HG03064 (cell line): ENCODE measurements at regions not wholly inside any gene's neighbourhood (a gene's known extent, or its start where the extent isn't known, plus 50 kb on each side); places are given as distances from the start of the nearest gene placed in this dataset.

Experiments used
- ATAC-seq: cut with Tn5 transposase; IDR thresholded peaks from one replicate; pipeline ENCODE4 v1.9.1; 2021; ENCODE audit warnings: low read depth; ENCODE audit not compliant: unreplicated experiment

DNA sequence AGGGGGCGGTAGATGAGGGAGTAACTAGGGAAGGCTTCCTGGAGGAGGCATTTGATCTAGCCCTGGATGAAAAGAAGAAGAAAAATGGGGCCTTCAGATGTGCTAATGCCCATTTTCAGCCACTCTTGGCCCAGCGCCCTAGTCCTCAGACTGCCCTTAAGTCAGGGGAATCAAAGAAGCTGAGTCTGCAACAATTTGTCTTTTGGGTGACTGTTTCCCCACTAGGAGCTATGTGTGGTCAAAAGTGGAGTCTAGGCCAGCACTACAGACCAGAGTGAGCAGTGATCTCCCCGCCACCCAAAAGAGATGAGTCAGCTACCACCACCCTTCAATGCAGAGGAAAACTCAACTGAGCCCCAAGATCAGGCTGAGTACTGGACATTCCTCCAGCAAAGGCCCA is 542.1 kb downstream of the BNC2 start:
- ATAC-seq, result no peak

DNA sequence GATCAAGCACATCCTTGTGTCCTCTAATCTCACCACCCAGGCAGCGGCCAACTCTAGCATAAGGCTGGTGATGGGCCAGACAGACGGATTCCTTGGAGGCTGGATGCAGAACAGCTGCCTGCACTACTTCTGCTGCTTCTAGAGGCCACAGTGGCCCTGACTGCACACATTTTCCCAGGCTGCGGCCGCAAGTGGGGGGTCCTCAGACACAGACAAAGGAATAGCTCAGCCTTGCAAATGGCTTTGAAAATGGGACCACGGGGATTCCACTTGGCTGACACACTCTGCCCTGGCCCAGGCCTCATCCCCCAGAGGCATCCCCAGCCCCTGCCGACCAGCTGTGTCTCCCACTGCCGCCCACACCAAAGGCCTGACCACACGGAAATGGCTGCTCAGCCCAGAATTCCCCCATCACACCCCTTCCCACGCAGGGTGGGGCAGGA is 540.8 kb downstream of the BNC2 start:
- no peak for ATAC-seq

DNA sequence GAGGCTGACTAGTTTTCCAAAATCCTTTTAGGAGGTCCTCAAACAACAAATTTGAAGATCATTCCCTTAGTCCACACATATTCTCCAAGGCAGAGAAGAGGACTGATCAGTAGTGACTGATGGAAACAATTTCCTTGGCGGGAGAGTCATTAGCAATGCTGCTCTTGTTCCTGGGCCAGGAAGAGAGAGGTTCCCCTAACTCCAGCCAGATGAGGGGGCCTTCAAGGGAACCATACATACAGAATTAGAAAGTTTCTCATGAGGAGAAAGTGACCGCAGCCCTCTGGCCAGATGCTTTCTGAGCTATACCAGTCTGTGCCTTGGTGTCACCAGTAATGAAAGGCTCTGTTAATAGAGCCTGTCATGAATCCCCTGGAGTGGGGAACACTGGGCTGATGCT is 539.4 kb downstream of the BNC2 start:
- no peak for ATAC-seq

DNA sequence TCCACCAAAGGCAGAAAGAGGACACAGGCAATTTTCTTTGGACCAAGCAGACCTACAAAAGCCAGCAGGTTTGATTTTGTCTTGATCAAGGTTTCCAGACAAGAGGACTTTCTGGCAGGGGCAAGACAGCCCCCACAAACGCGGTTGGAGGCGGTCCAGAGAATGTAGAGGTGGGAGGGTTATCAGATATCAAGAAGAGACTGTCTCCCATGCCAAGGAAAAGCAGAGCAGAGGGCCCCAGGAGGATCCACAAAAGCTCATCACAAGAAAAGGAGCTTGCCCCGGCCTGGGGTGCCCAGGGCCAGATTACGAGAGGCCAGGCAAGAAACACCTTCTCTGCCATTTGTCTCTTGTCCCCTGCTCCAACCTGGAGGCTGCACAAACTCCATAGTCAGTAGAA is 538.9 kb downstream of the BNC2 start:
- no peak for ATAC-seq

DNA sequence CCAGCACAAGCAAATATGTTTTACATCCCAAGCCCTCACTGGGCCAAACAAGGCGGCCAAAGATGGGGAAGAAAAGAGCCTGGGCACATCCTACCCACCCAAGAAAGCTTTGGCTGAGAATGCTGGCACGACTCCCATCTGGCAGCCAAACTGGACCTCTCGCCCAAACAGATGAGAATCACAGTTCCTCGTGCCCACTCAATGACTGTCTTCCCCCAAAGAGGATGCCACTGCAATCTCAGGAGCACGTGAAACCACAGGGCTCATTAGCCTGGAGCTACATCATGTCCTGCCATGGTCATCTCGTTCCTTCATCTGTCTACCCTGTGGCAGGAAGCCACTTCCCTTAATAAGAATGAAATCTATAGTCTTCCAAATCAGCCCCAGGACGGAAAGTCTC is 536.8 kb downstream of the BNC2 start:
- no peak for ATAC-seq

DNA sequence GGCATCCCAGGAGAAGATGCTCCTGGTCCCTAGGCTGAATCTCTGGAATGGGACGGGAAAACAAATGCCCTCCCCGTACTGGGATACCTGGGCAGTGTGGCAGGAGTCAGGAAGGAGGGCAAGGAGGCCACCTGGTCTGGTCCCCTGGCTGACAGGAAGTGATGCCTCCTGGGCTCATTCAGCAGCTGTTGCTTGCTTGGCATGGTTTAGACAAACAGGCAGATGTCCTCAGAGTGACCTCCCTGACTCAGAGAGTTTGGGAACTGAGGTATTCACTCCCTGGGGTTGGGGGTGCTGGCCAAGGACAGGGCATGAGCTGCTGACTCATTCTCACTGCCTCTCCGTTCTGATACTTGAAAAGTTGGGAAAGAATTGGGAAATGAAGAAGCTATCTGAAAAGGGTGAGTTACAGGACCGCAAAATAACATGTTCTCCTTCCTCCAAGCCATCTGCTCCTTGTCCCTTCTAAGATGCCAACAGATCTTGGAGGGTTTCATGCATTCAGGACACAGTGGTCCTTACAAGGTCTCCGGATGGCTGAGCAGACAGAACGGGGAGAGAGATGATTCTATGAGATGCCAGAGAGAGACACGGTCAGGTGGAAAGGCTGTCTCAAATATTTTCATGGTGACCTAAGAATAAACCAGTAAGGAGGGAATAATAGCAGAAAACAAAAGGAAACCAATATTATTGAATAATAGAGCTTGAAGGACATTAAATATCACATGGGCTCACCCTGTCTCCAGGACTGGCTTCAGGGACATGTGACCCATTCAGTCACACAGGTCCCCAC is 534.5 kb downstream of the BNC2 start:
- ATAC-seq, result no peak

DNA sequence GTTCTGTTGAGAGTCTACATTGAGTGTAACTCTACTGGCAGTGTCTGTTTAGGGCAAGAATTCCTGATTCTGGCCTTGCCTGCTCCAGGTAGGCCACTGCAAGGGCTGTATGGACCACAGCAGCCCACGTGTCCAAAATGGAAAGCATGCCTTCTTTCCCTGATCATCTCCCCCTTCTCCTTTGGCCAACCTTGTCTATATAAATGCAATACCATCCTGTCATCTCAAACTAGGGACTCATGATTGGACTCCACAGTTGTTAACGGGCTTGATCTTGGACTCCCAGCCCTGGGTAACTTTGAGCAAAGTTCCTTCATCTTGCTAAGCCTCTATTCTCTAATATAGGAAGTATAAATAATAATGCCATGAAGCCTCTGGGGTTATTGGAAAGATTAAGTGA is 533.6 kb downstream of the BNC2 start:
- ATAC-seq, result no peak

DNA sequence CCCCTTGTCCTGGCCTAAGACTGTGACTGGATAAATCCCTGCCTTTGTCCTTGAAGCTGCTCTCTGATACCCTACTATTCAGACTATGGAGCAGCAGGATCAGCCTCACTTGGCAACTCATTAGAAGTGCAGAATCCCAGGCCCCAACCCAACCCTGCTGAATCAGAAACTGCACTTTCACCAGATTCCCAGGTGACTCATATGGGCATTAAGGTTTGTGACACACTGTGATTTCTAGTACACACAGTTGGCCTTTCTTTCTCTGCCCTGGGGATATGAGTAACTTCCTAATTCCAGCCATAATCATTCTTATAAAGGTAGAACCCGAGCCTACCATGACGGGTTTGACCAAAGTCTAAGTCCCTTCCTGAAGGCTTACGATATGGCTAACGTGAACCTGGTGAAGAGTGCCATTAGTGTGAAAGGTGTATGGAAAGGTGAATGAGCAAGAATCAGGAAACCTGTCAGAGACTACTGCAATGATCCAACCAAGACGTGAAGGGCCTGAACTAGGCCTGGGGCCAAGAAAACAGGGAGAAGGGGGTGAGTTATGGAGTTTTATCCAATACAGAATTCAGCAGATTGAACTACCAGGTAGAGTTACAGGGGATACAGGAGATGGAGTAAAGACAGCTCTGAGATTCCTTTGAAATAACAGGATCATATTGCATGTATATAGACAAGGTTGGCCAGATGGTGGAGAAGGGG is 533.0 kb downstream of the BNC2 start:
- no peak for ATAC-seq

DNA sequence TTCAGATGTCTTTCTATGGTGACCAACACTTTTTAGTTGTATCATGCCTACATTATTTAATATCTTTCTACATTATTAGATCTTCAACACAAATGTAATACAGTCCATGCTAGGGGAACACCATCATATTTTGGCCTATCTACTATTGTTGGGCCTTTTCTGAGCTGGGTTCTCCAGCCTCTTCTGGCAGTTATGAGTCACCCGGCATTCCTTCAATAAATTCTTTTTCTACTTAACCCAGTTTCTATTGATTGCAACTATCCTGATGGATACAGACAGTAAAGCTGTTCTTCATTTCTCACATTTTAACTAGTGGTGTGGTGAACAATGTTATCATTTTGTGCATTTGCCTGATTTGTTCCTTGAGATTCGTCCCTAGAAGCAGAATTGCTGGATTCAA is 529.3 kb downstream of the BNC2 start:
- no peak for ATAC-seq

DNA sequence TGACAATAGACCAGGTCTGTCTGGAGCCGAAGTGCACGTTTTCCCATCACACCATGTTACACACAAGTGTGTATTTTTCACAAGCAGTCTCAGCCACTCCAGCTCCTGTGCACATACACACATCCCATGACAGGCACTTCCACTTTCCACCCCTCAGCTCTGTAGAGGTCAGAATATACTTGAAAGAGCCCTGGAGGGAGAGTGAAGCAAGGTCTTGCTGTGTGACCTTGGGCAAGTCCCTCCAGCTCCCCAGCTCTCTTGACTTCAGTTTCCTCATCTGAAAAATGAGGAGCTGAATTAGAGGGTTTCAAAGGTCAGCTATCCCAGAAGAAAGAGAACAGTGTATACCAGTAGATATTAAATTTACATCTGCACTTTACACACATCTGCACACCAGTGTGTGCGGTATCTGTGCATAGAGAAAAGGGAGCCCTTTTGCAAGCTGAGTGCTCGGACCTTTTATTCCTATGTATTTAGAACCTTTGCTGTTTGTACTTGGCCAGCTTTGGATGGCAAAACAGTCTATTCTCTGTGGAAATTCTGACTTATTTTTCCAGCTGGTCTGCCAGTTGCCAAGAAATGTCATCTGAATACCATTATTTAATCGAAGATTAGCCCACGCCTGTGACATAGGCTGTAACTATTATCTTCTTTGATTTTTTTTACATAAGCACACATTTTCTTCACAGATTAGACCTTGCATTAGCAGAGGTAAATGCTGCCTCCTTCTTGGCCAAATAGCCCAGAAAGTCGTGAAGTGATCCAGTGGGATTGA is 528.0 kb downstream of the BNC2 start:
- no peak for ATAC-seq

DNA sequence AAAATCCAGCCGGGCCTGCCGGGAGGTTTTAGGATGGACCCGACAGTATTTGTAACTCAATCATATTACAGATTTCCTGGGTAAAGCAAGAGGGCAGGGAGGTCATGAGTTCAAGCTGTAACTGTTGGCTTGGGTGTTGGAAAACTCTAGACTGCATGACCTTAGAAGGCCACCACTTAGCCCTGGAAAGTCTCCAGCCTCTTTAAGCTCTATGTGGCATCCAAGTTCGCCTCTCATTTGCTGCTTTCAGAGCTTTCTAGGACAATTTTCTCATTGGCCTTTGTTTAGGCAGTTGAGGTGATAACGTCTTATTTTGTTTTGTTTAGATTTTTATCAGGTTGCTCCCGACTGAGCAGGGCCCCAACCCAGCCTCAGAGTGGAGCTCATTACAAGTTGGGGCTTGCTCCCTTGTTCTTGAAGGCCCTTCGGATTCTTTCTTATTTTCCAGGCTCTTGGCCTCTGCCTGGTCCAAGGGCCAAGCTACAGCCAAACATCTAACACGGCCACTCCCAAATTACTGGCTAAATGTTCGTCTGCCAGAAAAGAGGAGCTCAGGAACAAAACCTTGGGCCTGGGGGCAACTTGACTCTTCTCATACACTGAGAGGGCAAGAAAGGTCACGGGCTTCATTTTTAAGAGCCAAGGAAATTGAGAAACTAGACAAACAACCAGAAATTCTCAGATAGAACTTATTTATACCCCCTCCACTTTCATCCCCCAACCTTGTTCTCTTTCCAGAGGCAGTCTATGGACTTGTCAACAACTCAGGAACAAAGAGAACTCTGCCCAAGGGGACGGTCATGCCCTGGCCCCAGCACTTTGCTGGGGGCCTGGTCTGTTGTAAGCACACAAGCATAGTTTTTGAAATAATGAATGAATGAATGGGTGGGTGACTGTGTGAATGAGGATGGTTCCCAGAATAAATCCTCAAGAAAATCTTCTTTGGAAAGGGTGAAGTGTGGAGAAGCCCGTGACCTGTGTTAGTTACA is 526.9 kb downstream of the BNC2 start:
- no peak for ATAC-seq

DNA sequence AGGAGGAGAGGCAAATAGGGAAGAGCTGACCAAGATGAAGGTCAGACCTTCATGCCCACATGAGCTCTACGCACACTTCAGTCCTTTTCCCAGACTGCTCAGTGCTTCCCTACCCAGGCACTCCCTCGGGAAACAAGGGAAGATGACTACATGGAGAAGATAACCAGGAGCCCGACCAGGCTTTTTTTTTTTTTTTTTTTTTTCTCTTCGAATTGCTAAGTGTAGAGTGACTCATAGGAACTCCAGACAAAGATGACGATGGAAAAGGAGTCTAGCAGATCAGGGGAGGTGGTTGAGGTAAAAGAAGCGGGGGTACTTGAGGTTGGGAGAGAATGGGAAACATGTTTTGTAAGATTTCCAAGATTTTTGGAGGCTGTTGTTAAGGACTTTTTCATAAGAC is 526.1 kb downstream of the BNC2 start:
- ATAC-seq, result no peak

DNA sequence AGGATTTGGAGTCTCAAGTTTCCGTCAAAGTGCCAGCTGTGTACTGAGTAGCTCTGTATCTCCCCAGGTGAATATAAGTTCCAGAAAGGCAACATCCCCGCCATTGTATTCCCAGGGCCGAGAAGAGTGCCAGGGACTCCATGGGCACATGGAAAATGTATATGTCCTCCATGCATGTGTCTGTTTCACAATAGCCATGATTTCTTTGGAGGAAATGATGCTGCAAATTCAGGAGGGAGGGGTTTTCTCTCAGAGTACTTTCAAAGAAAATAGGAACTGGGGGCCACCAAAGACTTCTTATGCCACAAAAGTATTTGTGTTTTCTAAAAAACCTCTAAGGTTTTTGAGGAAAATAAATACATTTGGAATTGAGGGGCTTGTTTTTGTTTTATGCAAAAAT is 524.6 kb downstream of the BNC2 start:
- ATAC-seq, result no peak

DNA sequence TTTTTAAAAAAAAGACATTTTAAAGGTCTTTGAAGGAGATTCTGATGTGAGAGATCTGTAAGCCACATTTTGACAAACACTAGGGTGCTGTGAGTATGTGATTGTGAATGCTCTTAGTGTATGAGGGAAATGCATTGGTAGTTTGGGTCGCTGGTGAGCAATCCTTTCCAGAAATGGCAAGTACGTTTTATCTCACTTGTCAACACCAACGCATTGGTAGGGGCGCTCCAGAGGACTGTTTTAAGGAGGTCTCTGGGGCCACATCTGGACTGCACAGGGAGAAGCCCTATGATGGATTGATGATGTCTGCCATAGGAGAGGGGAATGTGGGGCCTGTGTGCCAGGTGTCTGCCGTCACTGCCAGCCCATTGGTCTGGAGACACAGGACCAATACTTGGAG is 522.6 kb downstream of the BNC2 start:
- no peak for ATAC-seq

DNA sequence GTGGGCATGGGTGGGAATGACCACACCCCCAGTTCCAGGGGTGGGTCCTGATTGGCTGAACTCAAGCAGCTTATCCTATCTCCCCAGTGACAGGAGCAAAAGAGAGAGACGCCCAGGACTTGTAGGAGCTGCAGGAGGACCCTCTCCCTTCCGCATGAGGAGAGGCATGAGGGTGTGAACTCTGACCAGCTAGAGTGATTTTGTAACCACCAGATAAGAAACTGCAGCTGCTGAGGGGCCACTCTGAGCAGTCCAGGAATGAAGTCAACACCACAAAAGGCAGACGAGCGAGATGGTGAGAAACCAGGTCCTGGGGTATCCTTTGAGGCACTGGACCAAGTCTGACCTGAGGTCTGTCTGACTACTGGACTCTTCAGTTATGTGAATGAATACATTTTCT is 521.9 kb downstream of the BNC2 start:
- no peak for ATAC-seq

DNA sequence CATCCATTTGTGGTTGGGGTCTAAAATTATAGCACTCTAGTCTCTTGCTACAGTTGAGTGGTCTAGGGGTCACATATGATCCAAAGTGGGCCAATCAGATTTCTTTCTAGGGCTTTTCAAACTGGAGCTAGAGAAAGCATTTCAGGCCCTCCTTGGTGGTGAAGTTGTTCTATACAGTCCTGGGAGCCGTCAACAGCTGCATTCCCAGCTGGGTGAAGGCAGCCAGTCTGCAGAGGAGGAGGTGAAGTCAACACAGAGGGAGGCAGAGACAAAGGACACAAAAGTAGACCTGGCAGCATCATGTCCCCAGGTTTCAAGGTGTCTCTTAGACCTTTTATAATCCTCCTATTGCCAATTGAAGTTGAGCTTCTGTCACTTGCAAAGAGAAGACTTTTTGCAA is 518.2 kb downstream of the BNC2 start:
- no peak for ATAC-seq

DNA sequence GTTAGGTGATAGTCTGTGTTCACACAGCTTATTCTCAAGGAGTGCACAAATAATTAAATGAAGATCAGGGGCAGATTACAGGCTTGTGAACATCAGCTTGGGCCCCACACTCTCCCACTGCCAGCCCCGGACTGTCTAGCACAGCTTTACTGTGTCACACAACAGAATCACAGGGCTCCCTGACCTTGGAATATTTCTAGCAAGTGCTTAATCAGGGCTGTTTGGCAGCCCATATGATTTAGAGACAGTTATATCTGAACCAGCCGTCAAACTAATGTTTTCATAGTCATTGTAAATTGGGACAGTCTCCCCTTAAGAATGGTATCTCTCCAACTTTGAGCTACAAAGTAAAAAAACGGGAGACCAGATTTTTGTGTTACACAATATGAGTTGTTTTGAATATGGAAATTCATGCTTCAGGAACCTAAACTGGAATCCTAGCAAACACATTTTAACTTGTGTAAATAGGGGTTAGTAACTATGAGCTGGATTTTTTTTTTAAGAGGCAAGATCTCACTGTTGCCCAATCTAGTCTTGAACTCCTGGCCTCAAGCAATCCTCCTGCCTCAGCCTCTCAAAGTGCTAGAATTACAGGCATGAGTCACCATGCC is 517.6 kb downstream of the BNC2 start:
- no peak for ATAC-seq

DNA sequence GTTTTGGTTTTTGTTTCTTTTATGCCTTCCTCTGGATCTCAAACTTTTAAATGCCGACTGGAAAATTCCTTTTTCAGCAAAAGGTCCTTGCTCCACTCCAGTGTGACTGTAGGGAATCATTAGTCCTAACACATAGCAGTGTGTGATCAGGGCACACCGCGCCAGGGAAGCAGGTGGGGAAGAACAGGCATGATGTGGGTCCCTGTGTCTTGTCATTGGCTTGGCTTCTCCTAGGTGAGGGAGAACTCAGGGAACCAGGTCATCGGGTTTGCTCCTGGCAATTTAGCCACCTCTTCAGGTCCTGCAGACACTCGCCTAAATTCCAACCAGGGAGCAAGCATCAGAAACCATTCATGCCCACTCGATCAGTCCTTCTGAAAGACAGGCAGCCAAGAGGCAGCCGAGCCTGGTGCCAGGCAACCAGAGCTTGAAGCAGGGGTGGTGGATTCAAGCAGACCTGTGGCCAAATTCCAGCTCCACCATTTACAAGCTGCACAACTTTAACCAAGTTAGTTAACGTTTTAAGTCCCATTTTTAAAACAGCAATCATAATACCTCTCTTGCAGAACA is 514.2 kb downstream of the BNC2 start:
- no peak for ATAC-seq

DNA sequence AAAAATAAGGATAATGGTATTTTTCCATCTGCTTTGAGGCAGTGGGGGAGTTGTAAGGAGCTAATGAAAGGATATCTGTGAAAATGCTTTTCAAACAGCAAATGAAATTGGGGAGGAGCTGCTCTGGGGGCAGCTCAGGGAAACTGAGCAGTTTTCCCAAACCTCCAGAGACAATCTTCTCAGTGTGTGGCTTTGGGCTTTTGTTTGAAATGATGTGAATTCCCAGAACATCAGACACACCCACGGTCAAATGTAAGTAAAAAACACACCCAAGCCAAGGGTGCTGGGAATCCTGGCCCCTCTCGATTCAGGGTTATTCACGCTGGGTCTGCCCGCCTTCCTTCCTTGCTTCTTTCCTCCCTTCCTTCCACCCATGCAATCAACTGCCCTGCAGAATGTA is 512.6 kb downstream of the BNC2 start:
- no peak for ATAC-seq

DNA sequence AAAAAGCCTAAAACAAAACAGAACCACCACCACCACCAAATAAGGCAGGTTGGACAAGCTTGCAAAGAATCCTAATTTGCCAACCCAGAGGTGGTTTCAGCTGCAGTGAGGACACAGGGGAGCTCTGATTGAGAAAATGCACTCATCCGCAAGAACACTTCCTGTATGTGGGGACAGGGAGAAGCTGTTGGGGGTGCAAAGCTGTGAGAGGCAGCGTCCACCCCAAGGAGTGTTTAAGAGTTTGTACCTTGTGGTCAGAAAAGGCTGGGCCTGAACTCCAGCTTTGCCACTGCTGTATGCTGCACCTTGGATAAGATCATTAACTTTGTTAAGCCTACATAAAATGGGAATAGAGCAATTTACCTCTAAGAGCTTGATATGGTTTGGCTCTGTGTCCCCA is 511.7 kb downstream of the BNC2 start:
- ATAC-seq, result no peak
